Progenitor cell of endocrine pancreas (in vitro differentiated cells): ENCODE measurements at regions not wholly inside any gene's neighbourhood (a gene's known extent, or its start where the extent isn't known, plus 50 kb on each side); places are given as distances from the start of the nearest gene placed in this dataset.

Experiments
- DNase-seq: peaks from one replicate; pipeline ENCODE4 v3.0.0; 2021; ENCODE audit warnings: low spot score; ENCODE audit not compliant: unreplicated experiment
- H3K27ac Mint-ChIP-seq: 2 replicates; pipeline ENCODE4 v1.8.0; 2021; ENCODE audit warnings: mild to moderate bottlenecking, moderate library complexity, mixed read lengths
- H3K27me3 Mint-ChIP-seq: 2 replicates; pipeline ENCODE4 v1.8.0; 2021; ENCODE audit warnings: mixed read lengths
- H3K36me3 Mint-ChIP-seq: 2 replicates; pipeline ENCODE4 v1.8.0; 2022; ENCODE audit warnings: mixed read lengths; ENCODE audit not compliant: insufficient read depth
- H3K4me1 Mint-ChIP-seq: 2 replicates; pipeline ENCODE4 v1.8.0; 2021; ENCODE audit warnings: low read depth, mixed read lengths
- H3K4me3 Mint-ChIP-seq: 2 replicates; pipeline ENCODE4 v1.8.0; 2021; ENCODE audit warnings: low read depth, mild to moderate bottlenecking, moderate library complexity, mixed read lengths
- H3K9me3 Mint-ChIP-seq: 2 replicates; pipeline ENCODE4 v1.8.0; 2021; ENCODE audit warnings: low read depth, mixed read lengths
- TF ChIP-seq, protein P1 (sequence below): fragments of 200-600 bp; sonication (generic); IDR thresholded peaks from one replicate; pipeline ENCODE4 v1.5.0; 2021; ENCODE audit warnings: antibody characterized with exemption, mild to moderate bottlenecking; ENCODE audit not compliant: unreplicated experiment

GRCh38 chr4:110780538-110780937 lies 157.7 kb upstream of the PITX2 start:
- Mint-ChIP-seq H3K36me3 (no peaks in the 10 kb centered on the region), H3K4me3 (no peak overlapping the region), H3K27me3 (peaks cover 15% of the 10 kb centered on the region), H3K27ac (no peak overlapping the region), H3K9me3 (no peaks in the 10 kb centered on the region), H3K4me1 (no peaks in the 10 kb centered on the region)
- no peak for DNase-seq
- TF ChIP-seq, protein P1, sequence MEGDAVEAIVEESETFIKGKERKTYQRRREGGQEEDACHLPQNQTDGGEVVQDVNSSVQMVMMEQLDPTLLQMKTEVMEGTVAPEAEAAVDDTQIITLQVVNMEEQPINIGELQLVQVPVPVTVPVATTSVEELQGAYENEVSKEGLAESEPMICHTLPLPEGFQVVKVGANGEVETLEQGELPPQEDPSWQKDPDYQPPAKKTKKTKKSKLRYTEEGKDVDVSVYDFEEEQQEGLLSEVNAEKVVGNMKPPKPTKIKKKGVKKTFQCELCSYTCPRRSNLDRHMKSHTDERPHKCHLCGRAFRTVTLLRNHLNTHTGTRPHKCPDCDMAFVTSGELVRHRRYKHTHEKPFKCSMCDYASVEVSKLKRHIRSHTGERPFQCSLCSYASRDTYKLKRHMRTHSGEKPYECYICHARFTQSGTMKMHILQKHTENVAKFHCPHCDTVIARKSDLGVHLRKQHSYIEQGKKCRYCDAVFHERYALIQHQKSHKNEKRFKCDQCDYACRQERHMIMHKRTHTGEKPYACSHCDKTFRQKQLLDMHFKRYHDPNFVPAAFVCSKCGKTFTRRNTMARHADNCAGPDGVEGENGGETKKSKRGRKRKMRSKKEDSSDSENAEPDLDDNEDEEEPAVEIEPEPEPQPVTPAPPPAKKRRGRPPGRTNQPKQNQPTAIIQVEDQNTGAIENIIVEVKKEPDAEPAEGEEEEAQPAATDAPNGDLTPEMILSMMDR, result no peak

DNA sequence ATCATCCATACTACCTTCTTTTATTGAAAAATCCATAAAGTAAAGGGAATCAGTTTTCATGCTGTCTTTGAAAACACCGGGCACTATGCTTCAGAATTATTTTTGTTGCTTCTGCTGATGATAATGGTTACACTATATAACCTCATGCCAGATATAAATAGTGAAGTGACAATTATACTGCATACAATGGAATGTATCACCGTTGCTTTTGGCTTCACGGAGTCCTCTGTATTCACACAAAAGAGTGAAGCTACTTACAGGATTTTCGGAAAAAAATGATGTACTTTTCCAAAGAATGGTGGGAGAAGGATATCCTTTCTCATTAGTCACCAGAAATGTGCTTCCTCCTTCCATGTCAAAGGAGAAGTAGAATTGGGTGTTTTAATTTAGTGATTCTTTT lies 159.1 kb upstream of the PITX2 start:
- H3K4me3 Mint-ChIP-seq, result no peak overlapping the region
- no peak overlapping the region for H3K27ac Mint-ChIP-seq
- TF ChIP-seq, protein P1, result no peak
- DNase-seq, result no peak
- H3K36me3 Mint-ChIP-seq, result no peaks in the 10 kb centered on the region
- H3K4me1 Mint-ChIP-seq, result no peaks in the 10 kb centered on the region
- H3K27me3 Mint-ChIP-seq, result peaks cover 17% of the 10 kb centered on the region
- H3K9me3 Mint-ChIP-seq, result no peaks in the 10 kb centered on the region

GRCh38 chr4:110787109-110787508 lies 164.2 kb upstream of the PITX2 start:
- Mint-ChIP-seq H3K36me3 (no peaks in the 10 kb centered on the region), H3K4me1 (no peaks in the 10 kb centered on the region), H3K4me3 (no peak overlapping the region), H3K27me3 (peaks cover 23% of the 10 kb centered on the region), H3K9me3 (no peaks in the 10 kb centered on the region), H3K27ac (no peak overlapping the region)
- DNase-seq, result no peak
- TF ChIP-seq, protein P1, result no peak

- H3K4me3 Mint-ChIP-seq, result no peak overlapping the region
- H3K9me3 Mint-ChIP-seq, result no peaks in the 10 kb centered on the region
- no peak for DNase-seq
- TF ChIP-seq, protein P1, result no peak
- no peaks in the 10 kb centered on the region for H3K4me1 Mint-ChIP-seq
- H3K27ac Mint-ChIP-seq, result no peak overlapping the region
- peaks cover 26% of the 10 kb centered on the region for H3K27me3 Mint-ChIP-seq
- no peaks in the 10 kb centered on the region for H3K36me3 Mint-ChIP-seq
Measured at GRCh38 chr4:110787707-110788106, 164.8 kb upstream of the PITX2 start.

- TF ChIP-seq, protein P1, result no peak
- no peak overlapping the region for H3K27ac Mint-ChIP-seq
- peaks cover 2% of the 10 kb centered on the region for H3K4me1 Mint-ChIP-seq
- H3K4me3 Mint-ChIP-seq, result no peak overlapping the region
- H3K36me3 Mint-ChIP-seq, result no peaks in the 10 kb centered on the region
- H3K9me3 Mint-ChIP-seq, result no peaks in the 10 kb centered on the region
- peaks cover 30% of the 10 kb centered on the region for H3K27me3 Mint-ChIP-seq
- DNase-seq, result no peak
Measured at GRCh38 chr4:110788302-110788701, 165.4 kb upstream of the PITX2 start.

GRCh38 chr4:110792036-110792435 lies 169.2 kb upstream of the PITX2 start:
- peaks cover 42% of the 10 kb centered on the region for H3K27me3 Mint-ChIP-seq
- H3K4me3 Mint-ChIP-seq, result no peak overlapping the region
- TF ChIP-seq, protein P1, result no peak
- H3K4me1 Mint-ChIP-seq, result peaks cover 6% of the 10 kb centered on the region
- no peak overlapping the region for H3K27ac Mint-ChIP-seq
- H3K36me3 Mint-ChIP-seq, result no peaks in the 10 kb centered on the region
- H3K9me3 Mint-ChIP-seq, result no peaks in the 10 kb centered on the region
- no peak for DNase-seq
